HCT116 (cell line): ENCODE measurements at regions not wholly inside any gene's neighbourhood (a gene's known extent, or its start where the extent isn't known, plus 50 kb on each side); places are given as distances from the start of the nearest gene placed in this dataset.

Source experiments
- CEBPB ChIP-seq: IDR thresholded peaks from 2 replicates; pipeline ENCODE4 v1.6.1; 2012; ENCODE audit warnings: low read depth
- EGR1 ChIP-seq: IDR thresholded peaks from 2 replicates; pipeline ENCODE4 v1.6.1; 2012; ENCODE audit warnings: low read depth
- EZH2 ChIP-seq: fragments of 200-600 bp; sonication (generic); IDR thresholded peaks from 2 replicates; pipeline ENCODE4 v1.6.1; 2017; ENCODE audit warnings: antibody characterized with exemption, mixed run types
- EZH2phosphoT487 ChIP-seq: fragments of 200-600 bp; IDR thresholded peaks from 2 replicates; pipeline ENCODE4 v1.6.1; 2018; ENCODE audit warnings: antibody characterized with exemption, borderline replicate concordance
- POLR2A ChIP-seq: IDR thresholded peaks from 2 replicates; pipeline ENCODE4 v1.7.0; 2011; ENCODE audit warnings: borderline replicate concordance; ENCODE audit not compliant: insufficient read depth, insufficient read length; ENCODE audit errors: extremely low read depth
- POLR2AphosphoS5 ChIP-seq: IDR thresholded peaks from 2 replicates; pipeline ENCODE4 v1.6.1; 2011; ENCODE audit warnings: mild to moderate bottlenecking, low read depth, low read length, moderate library complexity
- SP1 ChIP-seq: IDR thresholded peaks from 2 replicates; pipeline ENCODE4 v1.6.1; 2012; ENCODE audit warnings: low read depth
- YY1 ChIP-seq: IDR thresholded peaks from 2 replicates; pipeline ENCODE4 v1.6.1; 2011; ENCODE audit warnings: low read length, low read depth, moderate library complexity, mild to moderate bottlenecking; ENCODE audit not compliant: insufficient replicate concordance; ENCODE audit errors: extremely low read depth
- ZNF274 ChIP-seq: fragments of 200-500 bp; sonication (Bioruptor generic); IDR thresholded peaks from 2 replicates; pipeline ENCODE4 v1.6.1; 2014; ENCODE audit warnings: mild to moderate bottlenecking, low read depth, low read length, inconsistent platforms
- TF ChIP-seq, protein P1 (sequence below): IDR thresholded peaks from 2 replicates; pipeline ENCODE4 v1.6.1; 2012
- TF ChIP-seq, protein P2 (sequence below), 3 experiments: fragments of 200-600 bp in 1 of 3; sonication (generic) in 1 of 3; IDR thresholded peaks in 2 of 3; conservative IDR thresholded peaks in 1 of 3; 2 replicates each; pipeline ENCODE4 v1.5.1; 2012 to 2017; ENCODE audit warnings: low read depth in 2 of 3, low read length in 2 of 3, antibody characterized with exemption in 1 of 3, borderline replicate concordance in 1 of 3, control low read depth in 1 of 3, mild to moderate bottlenecking in 1 of 3, mixed read lengths in 1 of 3, mixed run types in 1 of 3, moderate library complexity in 1 of 3; ENCODE audit not compliant: insufficient read depth in 1 of 3
- TF ChIP-seq, protein P3 (sequence below): IDR thresholded peaks from 2 replicates; pipeline ENCODE4 v1.6.1; 2012; ENCODE audit warnings: low read depth
- TF ChIP-seq, protein P4 (sequence below): IDR thresholded peaks from 2 replicates; pipeline ENCODE4 v1.6.1; 2011; ENCODE audit warnings: mild to moderate bottlenecking, low read length, moderate library complexity; ENCODE audit not compliant: insufficient replicate concordance; ENCODE audit errors: extremely low read depth

DNA sequence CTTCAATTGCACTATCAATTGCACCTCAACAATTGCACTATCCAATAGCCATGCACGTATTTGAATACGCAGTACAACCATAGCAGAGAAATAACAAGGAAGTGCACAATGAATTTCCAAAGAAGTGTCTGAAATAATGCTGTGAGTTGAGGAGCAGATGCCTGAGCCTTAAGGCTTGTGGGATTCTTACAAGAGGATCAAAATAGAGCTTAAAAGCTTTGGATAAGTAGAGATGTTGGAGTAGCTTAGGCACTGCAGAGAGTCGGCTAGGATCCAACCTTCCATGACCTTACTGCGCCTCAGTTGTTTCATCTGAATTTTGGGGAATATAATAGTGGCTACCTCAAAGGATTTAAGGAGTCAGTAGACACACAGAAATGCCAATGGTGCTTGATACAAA is 196.1 kb upstream of the FLRT2 start:
- TF ChIP-seq, protein P1, sequence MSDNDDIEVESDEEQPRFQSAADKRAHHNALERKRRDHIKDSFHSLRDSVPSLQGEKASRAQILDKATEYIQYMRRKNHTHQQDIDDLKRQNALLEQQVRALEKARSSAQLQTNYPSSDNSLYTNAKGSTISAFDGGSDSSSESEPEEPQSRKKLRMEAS: no peak
- no peak for TF ChIP-seq POLR2A
- no peak for TF ChIP-seq EZH2
- TF ChIP-seq EGR1: no peak
- TF ChIP-seq, protein P2, sequence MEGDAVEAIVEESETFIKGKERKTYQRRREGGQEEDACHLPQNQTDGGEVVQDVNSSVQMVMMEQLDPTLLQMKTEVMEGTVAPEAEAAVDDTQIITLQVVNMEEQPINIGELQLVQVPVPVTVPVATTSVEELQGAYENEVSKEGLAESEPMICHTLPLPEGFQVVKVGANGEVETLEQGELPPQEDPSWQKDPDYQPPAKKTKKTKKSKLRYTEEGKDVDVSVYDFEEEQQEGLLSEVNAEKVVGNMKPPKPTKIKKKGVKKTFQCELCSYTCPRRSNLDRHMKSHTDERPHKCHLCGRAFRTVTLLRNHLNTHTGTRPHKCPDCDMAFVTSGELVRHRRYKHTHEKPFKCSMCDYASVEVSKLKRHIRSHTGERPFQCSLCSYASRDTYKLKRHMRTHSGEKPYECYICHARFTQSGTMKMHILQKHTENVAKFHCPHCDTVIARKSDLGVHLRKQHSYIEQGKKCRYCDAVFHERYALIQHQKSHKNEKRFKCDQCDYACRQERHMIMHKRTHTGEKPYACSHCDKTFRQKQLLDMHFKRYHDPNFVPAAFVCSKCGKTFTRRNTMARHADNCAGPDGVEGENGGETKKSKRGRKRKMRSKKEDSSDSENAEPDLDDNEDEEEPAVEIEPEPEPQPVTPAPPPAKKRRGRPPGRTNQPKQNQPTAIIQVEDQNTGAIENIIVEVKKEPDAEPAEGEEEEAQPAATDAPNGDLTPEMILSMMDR (IDR thresholded peaks at IDR 0.05 in 2 of 3, conservative IDR thresholded peaks at IDR 0.05 in 1 of 3; ENCODE audit: borderline replicate concordance in 1 of 3, insufficient read depth in 1 of 3, low read depth in 2 of 3, low read length in 2 of 3): no peak
- no peak for TF ChIP-seq SP1
- TF ChIP-seq ZNF274: no peak
- TF ChIP-seq, protein P3, sequence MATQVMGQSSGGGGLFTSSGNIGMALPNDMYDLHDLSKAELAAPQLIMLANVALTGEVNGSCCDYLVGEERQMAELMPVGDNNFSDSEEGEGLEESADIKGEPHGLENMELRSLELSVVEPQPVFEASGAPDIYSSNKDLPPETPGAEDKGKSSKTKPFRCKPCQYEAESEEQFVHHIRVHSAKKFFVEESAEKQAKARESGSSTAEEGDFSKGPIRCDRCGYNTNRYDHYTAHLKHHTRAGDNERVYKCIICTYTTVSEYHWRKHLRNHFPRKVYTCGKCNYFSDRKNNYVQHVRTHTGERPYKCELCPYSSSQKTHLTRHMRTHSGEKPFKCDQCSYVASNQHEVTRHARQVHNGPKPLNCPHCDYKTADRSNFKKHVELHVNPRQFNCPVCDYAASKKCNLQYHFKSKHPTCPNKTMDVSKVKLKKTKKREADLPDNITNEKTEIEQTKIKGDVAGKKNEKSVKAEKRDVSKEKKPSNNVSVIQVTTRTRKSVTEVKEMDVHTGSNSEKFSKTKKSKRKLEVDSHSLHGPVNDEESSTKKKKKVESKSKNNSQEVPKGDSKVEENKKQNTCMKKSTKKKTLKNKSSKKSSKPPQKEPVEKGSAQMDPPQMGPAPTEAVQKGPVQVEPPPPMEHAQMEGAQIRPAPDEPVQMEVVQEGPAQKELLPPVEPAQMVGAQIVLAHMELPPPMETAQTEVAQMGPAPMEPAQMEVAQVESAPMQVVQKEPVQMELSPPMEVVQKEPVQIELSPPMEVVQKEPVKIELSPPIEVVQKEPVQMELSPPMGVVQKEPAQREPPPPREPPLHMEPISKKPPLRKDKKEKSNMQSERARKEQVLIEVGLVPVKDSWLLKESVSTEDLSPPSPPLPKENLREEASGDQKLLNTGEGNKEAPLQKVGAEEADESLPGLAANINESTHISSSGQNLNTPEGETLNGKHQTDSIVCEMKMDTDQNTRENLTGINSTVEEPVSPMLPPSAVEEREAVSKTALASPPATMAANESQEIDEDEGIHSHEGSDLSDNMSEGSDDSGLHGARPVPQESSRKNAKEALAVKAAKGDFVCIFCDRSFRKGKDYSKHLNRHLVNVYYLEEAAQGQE: no peak
- no peak for TF ChIP-seq EZH2phosphoT487
- TF ChIP-seq CEBPB: no peak
- no peak for TF ChIP-seq YY1
- TF ChIP-seq, protein P4, sequence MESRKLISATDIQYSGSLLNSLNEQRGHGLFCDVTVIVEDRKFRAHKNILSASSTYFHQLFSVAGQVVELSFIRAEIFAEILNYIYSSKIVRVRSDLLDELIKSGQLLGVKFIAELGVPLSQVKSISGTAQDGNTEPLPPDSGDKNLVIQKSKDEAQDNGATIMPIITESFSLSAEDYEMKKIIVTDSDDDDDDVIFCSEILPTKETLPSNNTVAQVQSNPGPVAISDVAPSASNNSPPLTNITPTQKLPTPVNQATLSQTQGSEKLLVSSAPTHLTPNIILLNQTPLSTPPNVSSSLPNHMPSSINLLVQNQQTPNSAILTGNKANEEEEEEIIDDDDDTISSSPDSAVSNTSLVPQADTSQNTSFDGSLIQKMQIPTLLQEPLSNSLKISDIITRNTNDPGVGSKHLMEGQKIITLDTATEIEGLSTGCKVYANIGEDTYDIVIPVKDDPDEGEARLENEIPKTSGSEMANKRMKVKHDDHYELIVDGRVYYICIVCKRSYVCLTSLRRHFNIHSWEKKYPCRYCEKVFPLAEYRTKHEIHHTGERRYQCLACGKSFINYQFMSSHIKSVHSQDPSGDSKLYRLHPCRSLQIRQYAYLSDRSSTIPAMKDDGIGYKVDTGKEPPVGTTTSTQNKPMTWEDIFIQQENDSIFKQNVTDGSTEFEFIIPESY: no peak
- TF ChIP-seq POLR2AphosphoS5: no peak
